ENCODE measurements at regions not wholly inside any gene's neighbourhood (a gene's known extent, or its start where the extent isn't known, plus 50 kb on each side); places are given as distances from the start of the nearest gene placed in this dataset.

DNA sequence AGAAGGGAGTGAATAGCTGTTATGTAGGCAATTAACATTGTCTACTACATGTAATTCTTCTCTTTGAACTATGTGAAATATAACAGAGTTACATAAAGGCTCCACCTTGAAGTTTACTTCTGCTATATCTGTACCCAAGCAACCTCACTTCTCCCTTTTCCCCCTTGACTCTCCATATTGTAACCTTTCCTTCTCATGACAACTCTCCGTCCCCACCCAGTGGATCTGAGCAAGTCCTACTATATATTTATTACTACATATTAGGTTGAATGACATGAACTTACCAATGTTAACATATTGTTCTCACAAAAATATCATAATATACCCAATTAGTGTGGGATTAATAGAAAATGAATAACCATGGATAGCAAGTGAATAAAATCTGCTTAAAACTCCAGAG lies 93.2 kb upstream of the ATP8A1 start:
- TF ChIP-seq, protein P1, sequence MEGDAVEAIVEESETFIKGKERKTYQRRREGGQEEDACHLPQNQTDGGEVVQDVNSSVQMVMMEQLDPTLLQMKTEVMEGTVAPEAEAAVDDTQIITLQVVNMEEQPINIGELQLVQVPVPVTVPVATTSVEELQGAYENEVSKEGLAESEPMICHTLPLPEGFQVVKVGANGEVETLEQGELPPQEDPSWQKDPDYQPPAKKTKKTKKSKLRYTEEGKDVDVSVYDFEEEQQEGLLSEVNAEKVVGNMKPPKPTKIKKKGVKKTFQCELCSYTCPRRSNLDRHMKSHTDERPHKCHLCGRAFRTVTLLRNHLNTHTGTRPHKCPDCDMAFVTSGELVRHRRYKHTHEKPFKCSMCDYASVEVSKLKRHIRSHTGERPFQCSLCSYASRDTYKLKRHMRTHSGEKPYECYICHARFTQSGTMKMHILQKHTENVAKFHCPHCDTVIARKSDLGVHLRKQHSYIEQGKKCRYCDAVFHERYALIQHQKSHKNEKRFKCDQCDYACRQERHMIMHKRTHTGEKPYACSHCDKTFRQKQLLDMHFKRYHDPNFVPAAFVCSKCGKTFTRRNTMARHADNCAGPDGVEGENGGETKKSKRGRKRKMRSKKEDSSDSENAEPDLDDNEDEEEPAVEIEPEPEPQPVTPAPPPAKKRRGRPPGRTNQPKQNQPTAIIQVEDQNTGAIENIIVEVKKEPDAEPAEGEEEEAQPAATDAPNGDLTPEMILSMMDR (IDR thresholded peaks at IDR 0.05), result no peak
- TF ChIP-seq E2F1 (CRISPR knock-in tag; IDR thresholded peaks at IDR 0.05) (no peak), ZNF416 (CRISPR knock-in tag; IDR thresholded peaks at IDR 0.05) (no peak), TEAD1 (CRISPR knock-in tag; IDR thresholded peaks at IDR 0.05) (no peak), SMAD3 (CRISPR knock-in tag; IDR thresholded peaks at IDR 0.05; ENCODE audit: borderline replicate concordance) (no peak), TEAD4 (CRISPR knock-in tag; IDR thresholded peaks at IDR 0.05) (no peak), TCF7 (CRISPR knock-in tag; IDR thresholded peaks at IDR 0.05; ENCODE audit: low read depth) (no peak), USF2 (CRISPR knock-in tag; IDR thresholded peaks at IDR 0.05) (no peak), FOXK1 (CRISPR knock-in tag; IDR thresholded peaks at IDR 0.05) (no peak), JUN (CRISPR knock-in tag; IDR thresholded peaks at IDR 0.05) (no peak), ZNF396 (CRISPR knock-in tag; IDR thresholded peaks at IDR 0.05; ENCODE audit: borderline replicate concordance) (no peak)
- TF ChIP-seq, protein P2, sequence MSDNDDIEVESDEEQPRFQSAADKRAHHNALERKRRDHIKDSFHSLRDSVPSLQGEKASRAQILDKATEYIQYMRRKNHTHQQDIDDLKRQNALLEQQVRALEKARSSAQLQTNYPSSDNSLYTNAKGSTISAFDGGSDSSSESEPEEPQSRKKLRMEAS (CRISPR knock-in tag; IDR thresholded peaks at IDR 0.05), result no peak
- TF ChIP-seq, protein P3, sequence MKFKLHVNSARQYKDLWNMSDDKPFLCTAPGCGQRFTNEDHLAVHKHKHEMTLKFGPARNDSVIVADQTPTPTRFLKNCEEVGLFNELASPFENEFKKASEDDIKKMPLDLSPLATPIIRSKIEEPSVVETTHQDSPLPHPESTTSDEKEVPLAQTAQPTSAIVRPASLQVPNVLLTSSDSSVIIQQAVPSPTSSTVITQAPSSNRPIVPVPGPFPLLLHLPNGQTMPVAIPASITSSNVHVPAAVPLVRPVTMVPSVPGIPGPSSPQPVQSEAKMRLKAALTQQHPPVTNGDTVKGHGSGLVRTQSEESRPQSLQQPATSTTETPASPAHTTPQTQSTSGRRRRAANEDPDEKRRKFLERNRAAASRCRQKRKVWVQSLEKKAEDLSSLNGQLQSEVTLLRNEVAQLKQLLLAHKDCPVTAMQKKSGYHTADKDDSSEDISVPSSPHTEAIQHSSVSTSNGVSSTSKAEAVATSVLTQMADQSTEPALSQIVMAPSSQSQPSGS (CRISPR knock-in tag; IDR thresholded peaks at IDR 0.05; ENCODE audit: borderline replicate concordance, low read depth), result no peak

Measured in WTC11 (cell line).